ENCODE measurements at regions not wholly inside any gene's neighbourhood (a gene's known extent, or its start where the extent isn't known, plus 50 kb on each side); places are given as distances from the start of the nearest gene placed in this dataset.

DNA sequence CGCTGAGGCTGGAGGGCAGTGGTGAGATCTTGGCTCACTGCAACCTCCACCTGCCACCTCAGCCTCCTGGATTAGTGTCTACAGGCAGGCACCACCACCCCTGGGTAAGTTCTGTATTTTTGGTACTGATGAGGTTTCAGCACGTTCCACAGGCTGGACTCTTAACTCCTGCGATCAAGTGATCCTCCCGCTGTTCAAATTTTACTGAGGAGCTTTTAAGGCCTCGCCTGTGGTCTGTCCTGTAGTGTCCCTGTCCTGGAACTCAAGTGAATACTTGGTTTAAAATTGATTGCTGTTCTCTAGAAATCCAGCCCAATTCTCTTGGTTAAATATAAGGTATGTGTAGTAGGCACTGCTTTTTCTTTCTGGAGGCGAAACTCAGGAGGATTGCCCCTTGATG is 65.2 kb downstream of the DPRX start:
- no peak for ATAC-seq
- no peaks in the 10 kb centered on the region for H3K79me2 ChIP-seq (ENCODE audit: control insufficient read depth, insufficient read depth, low read length)
- H3K27ac ChIP-seq (ENCODE audit: extremely low read depth, low read depth, low read length), result no peak overlapping the region
- no peaks in the 10 kb centered on the region for H3K36me3 ChIP-seq (ENCODE audit: control insufficient read depth, insufficient read depth, low read length)
- H3K4me3 ChIP-seq, result no peak overlapping the region
- DNase-seq (ENCODE audit: extremely low read depth in 1 of 4, low spot score in 3 of 4), result no peak
- ChIA-PET POLR2A (no interaction called here), CTCF (ENCODE audit: low intra/inter-chr PET ratio) (no interaction called here)
- TF ChIP-seq, protein P1, sequence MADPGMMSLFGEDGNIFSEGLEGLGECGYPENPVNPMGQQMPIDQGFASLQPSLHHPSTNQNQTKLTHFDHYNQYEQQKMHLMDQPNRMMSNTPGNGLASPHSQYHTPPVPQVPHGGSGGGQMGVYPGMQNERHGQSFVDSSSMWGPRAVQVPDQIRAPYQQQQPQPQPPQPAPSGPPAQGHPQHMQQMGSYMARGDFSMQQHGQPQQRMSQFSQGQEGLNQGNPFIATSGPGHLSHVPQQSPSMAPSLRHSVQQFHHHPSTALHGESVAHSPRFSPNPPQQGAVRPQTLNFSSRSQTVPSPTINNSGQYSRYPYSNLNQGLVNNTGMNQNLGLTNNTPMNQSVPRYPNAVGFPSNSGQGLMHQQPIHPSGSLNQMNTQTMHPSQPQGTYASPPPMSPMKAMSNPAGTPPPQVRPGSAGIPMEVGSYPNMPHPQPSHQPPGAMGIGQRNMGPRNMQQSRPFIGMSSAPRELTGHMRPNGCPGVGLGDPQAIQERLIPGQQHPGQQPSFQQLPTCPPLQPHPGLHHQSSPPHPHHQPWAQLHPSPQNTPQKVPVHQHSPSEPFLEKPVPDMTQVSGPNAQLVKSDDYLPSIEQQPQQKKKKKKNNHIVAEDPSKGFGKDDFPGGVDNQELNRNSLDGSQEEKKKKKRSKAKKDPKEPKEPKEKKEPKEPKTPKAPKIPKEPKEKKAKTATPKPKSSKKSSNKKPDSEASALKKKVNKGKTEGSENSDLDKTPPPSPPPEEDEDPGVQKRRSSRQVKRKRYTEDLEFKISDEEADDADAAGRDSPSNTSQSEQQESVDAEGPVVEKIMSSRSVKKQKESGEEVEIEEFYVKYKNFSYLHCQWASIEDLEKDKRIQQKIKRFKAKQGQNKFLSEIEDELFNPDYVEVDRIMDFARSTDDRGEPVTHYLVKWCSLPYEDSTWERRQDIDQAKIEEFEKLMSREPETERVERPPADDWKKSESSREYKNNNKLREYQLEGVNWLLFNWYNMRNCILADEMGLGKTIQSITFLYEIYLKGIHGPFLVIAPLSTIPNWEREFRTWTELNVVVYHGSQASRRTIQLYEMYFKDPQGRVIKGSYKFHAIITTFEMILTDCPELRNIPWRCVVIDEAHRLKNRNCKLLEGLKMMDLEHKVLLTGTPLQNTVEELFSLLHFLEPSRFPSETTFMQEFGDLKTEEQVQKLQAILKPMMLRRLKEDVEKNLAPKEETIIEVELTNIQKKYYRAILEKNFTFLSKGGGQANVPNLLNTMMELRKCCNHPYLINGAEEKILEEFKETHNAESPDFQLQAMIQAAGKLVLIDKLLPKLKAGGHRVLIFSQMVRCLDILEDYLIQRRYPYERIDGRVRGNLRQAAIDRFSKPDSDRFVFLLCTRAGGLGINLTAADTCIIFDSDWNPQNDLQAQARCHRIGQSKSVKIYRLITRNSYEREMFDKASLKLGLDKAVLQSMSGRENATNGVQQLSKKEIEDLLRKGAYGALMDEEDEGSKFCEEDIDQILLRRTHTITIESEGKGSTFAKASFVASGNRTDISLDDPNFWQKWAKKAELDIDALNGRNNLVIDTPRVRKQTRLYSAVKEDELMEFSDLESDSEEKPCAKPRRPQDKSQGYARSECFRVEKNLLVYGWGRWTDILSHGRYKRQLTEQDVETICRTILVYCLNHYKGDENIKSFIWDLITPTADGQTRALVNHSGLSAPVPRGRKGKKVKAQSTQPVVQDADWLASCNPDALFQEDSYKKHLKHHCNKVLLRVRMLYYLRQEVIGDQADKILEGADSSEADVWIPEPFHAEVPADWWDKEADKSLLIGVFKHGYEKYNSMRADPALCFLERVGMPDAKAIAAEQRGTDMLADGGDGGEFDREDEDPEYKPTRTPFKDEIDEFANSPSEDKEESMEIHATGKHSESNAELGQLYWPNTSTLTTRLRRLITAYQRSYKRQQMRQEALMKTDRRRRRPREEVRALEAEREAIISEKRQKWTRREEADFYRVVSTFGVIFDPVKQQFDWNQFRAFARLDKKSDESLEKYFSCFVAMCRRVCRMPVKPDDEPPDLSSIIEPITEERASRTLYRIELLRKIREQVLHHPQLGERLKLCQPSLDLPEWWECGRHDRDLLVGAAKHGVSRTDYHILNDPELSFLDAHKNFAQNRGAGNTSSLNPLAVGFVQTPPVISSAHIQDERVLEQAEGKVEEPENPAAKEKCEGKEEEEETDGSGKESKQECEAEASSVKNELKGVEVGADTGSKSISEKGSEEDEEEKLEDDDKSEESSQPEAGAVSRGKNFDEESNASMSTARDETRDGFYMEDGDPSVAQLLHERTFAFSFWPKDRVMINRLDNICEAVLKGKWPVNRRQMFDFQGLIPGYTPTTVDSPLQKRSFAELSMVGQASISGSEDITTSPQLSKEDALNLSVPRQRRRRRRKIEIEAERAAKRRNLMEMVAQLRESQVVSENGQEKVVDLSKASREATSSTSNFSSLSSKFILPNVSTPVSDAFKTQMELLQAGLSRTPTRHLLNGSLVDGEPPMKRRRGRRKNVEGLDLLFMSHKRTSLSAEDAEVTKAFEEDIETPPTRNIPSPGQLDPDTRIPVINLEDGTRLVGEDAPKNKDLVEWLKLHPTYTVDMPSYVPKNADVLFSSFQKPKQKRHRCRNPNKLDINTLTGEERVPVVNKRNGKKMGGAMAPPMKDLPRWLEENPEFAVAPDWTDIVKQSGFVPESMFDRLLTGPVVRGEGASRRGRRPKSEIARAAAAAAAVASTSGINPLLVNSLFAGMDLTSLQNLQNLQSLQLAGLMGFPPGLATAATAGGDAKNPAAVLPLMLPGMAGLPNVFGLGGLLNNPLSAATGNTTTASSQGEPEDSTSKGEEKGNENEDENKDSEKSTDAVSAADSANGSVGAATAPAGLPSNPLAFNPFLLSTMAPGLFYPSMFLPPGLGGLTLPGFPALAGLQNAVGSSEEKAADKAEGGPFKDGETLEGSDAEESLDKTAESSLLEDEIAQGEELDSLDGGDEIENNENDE (IDR thresholded peaks at IDR 0.05; ENCODE audit: low read depth, low read length), result no peak
- no peak for TF ChIP-seq PML (IDR thresholded peaks at IDR 0.05; ENCODE audit: low read length)
- TF ChIP-seq SRF (CRISPR knock-in tag; IDR thresholded peaks at IDR 0.05), result no peak
- no peak for TF ChIP-seq EGR1 (conservative IDR thresholded peaks at IDR 0.05)
- BruUV-seq (replicated peaks), result no TSS peak
- FAIRE-seq, result no peak
- no peak overlapping the region for H2AFZ ChIP-seq (ENCODE audit: low read depth, low read length)
- no peaks in the 10 kb centered on the region for H4K20me1 ChIP-seq (replicated peaks; ENCODE audit: control insufficient read depth, insufficient read depth, low read length)
- in situ Hi-C loops (cut with MboI) (no loop called here), intact Hi-C loops (cut with micrococcal nuclease) (no loop called here)
- no peak overlapping the region for H3K4me2 ChIP-seq (ENCODE audit: insufficient read depth, low read length)
- H3K9me1 ChIP-seq (ENCODE audit: control insufficient read depth, insufficient read depth, low read length), result no peaks in the 10 kb centered on the region
- no peak overlapping the region for H3K9ac ChIP-seq (ENCODE audit: insufficient read depth in 1 of 2, low read depth in 2 of 2, low read length in 2 of 2)
- no peaks in the 10 kb centered on the region for H3K9me3 ChIP-seq (replicated peaks; ENCODE audit: control insufficient read depth, insufficient read depth, low read depth, low read length)
- 0% methylated on average over 6 of the region's 6 CpGs for WGBS (ENCODE audit: insufficient coverage, low coverage, missing lambda C conversion rate)
- H3K27me3 ChIP-seq (ENCODE audit: control insufficient read depth in 2 of 2, insufficient read depth in 2 of 2, low read length in 2 of 2), result peaks cover 0 to 16% of the 10 kb centered on the region in 2 experiments; a peak in 2 of 5 replicates
- H3K4me1 ChIP-seq (replicated peaks in 1 of 2; ENCODE audit: control insufficient read depth in 2 of 2, insufficient read depth in 2 of 2, low read length in 2 of 2), result no peaks in the 10 kb centered on the region
